Aorta (tissue), 5 donors: ENCODE measurements at regions not wholly inside any gene's neighbourhood (a gene's known extent, or its start where the extent isn't known, plus 50 kb on each side); places are given as distances from the start of the nearest gene placed in this dataset.
A peak's percentile ranks its signal among the peaks of the same experiment; 100 is the strongest.

Experiments used
- ATAC-seq: fragments of 200-7000 bp; cut with Tn5 transposase; one replicate; pipeline ENCODE4 v1.9.1; 2022; ENCODE audit warnings: moderate library complexity; ENCODE audit not compliant: low FRiP score
- DNase-seq, 2 donors: peaks; one replicate each; pipeline ENCODE4 v3.0.0-alpha.2; 2020
- H3K27ac ChIP-seq, 2 donors: one replicate each; pipeline ENCODE4 v1.5.1; 2013; ENCODE audit warnings: low read length in 2 of 2, mild to moderate bottlenecking in 2 of 2, moderate library complexity in 2 of 2, control low read depth in 1 of 2, inconsistent platforms in 1 of 2, low read depth in 1 of 2
- H3K27me3 ChIP-seq, 2 donors: one replicate each; pipeline ENCODE4 v1.6.1; 2013; ENCODE audit warnings: control low read depth in 1 of 2, low read length in 1 of 2, mild to moderate bottlenecking in 1 of 2, moderate library complexity in 1 of 2; ENCODE audit not compliant: insufficient read depth in 2 of 2, control insufficient read depth in 1 of 2
- H3K36me3 ChIP-seq, 2 donors: one replicate each; pipeline ENCODE4 v1.6.1; 2013; ENCODE audit warnings: control low read depth in 1 of 2, low read length in 1 of 2, mild to moderate bottlenecking in 1 of 2; ENCODE audit not compliant: insufficient read depth in 2 of 2, control insufficient read depth in 1 of 2
- H3K4me1 ChIP-seq, 2 donors: one replicate each; pipeline ENCODE4 v1.6.1; 2013; ENCODE audit warnings: low read length in 2 of 2, control low read depth in 1 of 2, mild to moderate bottlenecking in 1 of 2, moderate library complexity in 1 of 2; ENCODE audit not compliant: insufficient read depth in 2 of 2, control insufficient read depth in 1 of 2
- H3K4me3 ChIP-seq, 2 donors: one replicate each; pipeline ENCODE4 v1.5.1; 2013; ENCODE audit warnings: low read length in 2 of 2, control low read depth in 1 of 2, mild to moderate bottlenecking in 1 of 2
- H3K9me3 ChIP-seq: one replicate; pipeline ENCODE4 v1.6.1; 2013; ENCODE audit warnings: mild to moderate bottlenecking, low read length; ENCODE audit not compliant: control insufficient read depth
- WGBS, 2 donors: extraction: QIAGEN DNeasy Blood & Tissue Kit; methylation state at CpG; one replicate each; pipeline ENCODE4 v1.1.7; 2013; 5-methylcytosine and 5-hydroxymethylcytosine counted together
- intact Hi-C, 2 donors: fragments of 100-400 bp; cut with DNase I; formaldehyde crosslinking; loops; one replicate each; pipeline versions ENCODE4 v1.14.2 to v1.15.0; 2022
- donor health status: healthy with polysubstance abuse.
- donor health status: Bipolar disorder and iron deficiency.
- donor health status: DM: no; HTN: no; CAD: no.
- donor health status: DM: no; HTN: no; CAD: no.
- donor health status: DM: yes; HTN: yes; CAD: no.

DNA sequence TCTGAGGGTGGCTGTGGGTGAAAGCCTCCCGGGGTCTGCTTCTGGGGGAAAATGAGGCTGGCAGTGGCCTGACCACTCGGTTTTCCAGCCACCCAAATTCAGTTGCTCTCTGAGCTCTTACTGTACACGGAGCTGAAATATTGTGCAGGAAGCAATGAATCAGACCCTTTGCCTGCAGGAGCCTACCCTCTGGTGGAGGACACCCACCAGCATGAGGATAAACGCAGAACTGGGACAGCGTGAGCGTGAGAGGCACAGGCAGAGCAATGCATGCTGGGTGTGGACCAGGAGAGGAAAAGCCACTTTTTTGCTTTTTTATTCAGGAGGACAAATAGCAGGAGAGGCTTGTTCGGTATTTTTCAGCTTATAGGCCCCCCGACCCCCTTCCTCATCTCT is 298.0 kb downstream of the QKI start:
- Histone ChIP-seq H3K4me1 (no peaks in the 10 kb centered on the region), H3K4me3 (no peak overlapping the region), H3K27ac (no peak overlapping the region), H3K9me3 (no peaks in the 10 kb centered on the region), H3K27me3 (no peaks in the 10 kb centered on the region), H3K36me3 (no peaks in the 10 kb centered on the region)
- 78 to 83% methylated on average over 7 to 8 of the region's 8 CpGs for WGBS, 2 donors
- intact Hi-C loops = no loop called here
- DNase-seq = no peak
- ATAC-seq = peak; percentile 19

DNA sequence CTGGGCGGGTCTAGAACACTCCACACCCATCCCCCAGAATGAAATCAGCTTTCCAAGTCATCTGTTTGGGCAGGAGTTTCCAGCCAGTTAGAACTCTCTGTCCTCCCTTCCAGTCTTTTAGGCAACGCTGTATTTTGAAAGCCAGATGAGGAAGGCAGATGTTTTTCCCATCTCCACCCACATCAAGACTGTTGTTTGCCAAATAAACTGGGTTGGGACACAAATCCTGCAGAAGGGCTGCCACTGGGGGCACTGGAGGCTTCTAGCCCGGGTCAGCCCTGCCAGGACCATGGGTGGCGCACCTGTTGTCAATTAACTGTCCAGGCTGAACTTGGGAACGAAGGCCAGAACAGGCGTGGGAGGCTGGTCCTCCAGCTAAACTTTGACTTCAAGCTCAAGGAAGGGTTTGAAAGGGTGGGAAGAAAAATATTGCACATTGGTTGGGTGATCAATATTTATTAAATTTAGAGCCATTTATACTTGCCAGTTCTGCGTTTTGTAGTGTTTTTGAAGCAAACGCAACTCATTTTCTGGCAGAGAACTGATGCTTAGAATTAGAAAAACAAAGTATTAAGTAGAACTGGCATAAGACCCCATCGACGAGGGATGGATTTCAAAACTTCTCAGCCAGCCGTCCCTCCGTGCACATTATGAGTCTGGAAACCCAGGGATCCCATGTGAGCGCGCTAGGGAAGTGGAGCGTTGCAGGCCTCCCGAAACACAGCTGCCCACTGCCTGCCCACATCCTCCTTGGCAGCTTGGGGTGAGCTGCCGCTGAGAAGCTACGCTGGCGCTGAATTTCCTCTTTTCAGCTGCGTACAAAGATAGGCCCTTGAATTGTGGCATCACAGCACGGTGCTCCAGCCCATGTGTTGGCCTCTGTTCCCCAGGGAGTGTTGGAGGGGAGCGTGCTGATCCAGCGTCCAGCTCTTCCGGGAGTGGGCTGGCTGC is 297.4 kb downstream of the QKI start:
- intact Hi-C loops = no loop called here
- Histone ChIP-seq H3K4me3 (no peak overlapping the region), H3K27me3 (no peaks in the 10 kb centered on the region), H3K9me3 (no peaks in the 10 kb centered on the region), H3K36me3 (no peaks in the 10 kb centered on the region), H3K4me1 (peaks cover 0 to 2% of the 10 kb centered on the region in 2 donors), H3K27ac (no peak overlapping the region)
- 56 to 65% methylated on average over 24 of the region's 24 CpGs for WGBS, 2 donors
- peak; percentile 78 for ATAC-seq
- peak; percentile 83 to 87 for DNase-seq

DNA sequence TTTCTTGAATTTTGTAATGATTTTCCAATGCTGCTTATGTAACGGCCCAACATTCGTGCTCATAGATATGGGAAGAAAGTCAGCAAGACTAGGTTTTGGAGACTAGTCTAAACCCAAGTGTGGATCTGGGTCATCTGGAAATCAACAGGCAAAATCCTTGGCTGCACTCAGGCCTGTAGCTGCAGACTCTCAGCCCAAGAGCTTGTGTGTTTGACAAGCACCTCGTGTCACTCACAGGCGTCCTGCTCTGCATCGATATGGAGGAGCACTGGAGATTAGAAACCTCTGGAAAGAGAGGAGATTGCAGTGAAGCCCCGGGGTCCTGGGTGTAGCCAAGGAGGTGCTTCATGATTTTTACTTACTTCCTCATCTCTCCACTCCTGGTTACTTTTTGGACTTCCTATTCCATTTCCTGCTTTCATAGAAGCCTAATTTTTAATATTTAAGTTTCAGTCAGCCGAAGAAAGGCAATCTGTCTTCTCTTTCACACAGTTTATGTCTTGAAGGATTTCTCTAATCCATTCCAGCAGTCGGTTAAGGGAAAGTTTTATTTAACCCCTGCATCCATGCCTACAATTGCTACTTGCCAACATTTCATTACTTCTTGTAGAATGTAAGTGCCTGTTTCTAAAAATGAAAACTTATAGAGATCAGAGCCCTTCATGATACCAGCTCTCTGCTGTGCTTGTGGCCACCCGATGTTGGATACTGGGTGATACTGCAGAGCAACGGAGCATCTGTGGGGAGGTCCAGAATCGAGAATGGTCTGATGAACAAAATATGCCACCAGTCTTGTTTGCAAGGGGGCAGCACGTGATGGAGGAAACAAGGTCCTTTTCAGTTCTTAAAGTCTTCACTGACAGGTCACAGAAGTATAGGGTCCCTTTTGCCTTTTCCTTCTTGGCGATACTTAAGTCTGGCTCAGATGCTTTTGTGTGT is 296.3 kb downstream of the QKI start:
- Histone ChIP-seq H3K4me3 (no peak overlapping the region), H3K4me1 (peaks cover 0 to 2% of the 10 kb centered on the region in 2 donors), H3K9me3 (no peaks in the 10 kb centered on the region), H3K36me3 (no peaks in the 10 kb centered on the region), H3K27me3 (no peaks in the 10 kb centered on the region), H3K27ac (no peak overlapping the region)
- DNase-seq (no peak), ATAC-seq (peak; percentile 34)
- intact Hi-C loops = no loop called here
- WGBS, 2 donors = 50 to 57% methylated on average over 13 of the region's 13 CpGs

GRCh38 chr6:163709693-163710092 is 295.2 kb downstream of the QKI start:
- DNase-seq = no peak
- H3K27me3 ChIP-seq = no peaks in the 10 kb centered on the region
- H3K9me3 ChIP-seq = no peaks in the 10 kb centered on the region
- H3K4me3 ChIP-seq = no peak overlapping the region
- H3K27ac ChIP-seq = no peak overlapping the region
- no peak for ATAC-seq
- 76 to 88% methylated on average over 3 of the region's 3 CpGs for WGBS, 2 donors
- peaks cover 0 to 2% of the 10 kb centered on the region in 2 donors for H3K4me1 ChIP-seq
- intact Hi-C loops = no loop called here
- no peaks in the 10 kb centered on the region for H3K36me3 ChIP-seq

DNA sequence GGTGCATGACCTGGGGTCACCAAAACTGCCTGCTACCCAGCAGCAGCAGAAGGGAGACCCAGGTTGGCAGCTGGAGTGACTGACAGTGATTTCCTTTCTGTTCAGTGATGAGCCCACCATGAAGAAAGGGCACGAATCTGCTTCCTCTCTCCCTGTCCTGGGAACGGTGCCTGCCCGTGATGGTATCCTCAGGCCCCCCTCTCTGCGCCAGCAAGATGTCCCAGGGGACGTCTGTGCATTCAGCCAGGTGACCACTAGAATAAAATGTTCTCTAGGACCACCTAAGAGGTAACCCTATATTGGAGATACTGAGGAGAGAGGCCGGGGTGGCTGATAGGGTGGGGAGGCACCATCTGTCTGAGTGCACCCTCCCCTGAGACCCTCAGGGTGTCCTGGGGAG is 294.7 kb downstream of the QKI start:
- Histone ChIP-seq H3K27me3 (no peaks in the 10 kb centered on the region), H3K9me3 (no peaks in the 10 kb centered on the region), H3K27ac (no peak overlapping the region), H3K4me3 (no peak overlapping the region), H3K36me3 (no peaks in the 10 kb centered on the region), H3K4me1 (peaks cover 0 to 2% of the 10 kb centered on the region in 2 donors)
- DNase-seq = no peak
- intact Hi-C loops = no loop called here
- 91 to 93% methylated on average over 6 of the region's 6 CpGs for WGBS, 2 donors
- no peak for ATAC-seq

GRCh38 chr6:163708466-163708865 is 293.9 kb downstream of the QKI start:
- peaks cover 0 to 2% of the 10 kb centered on the region in 2 donors for H3K4me1 ChIP-seq
- H3K4me3 ChIP-seq = no peak overlapping the region
- no peak for DNase-seq
- intact Hi-C loops = no loop called here
- no peaks in the 10 kb centered on the region for H3K9me3 ChIP-seq
- no peak for ATAC-seq
- H3K27ac ChIP-seq = no peak overlapping the region
- H3K27me3 ChIP-seq = no peaks in the 10 kb centered on the region
- WGBS, 2 donors = 94 to 95% methylated on average over 7 of the region's 7 CpGs
- H3K36me3 ChIP-seq = no peaks in the 10 kb centered on the region

GRCh38 chr6:163707387-163708355 is 293.2 kb downstream of the QKI start:
- H3K4me1 ChIP-seq = peaks cover 0 to 2% of the 10 kb centered on the region in 2 donors
- H3K9me3 ChIP-seq = no peaks in the 10 kb centered on the region
- H3K36me3 ChIP-seq = no peaks in the 10 kb centered on the region
- H3K27me3 ChIP-seq = no peaks in the 10 kb centered on the region
- ATAC-seq = no peak
- intact Hi-C loops = no loop called here
- no peak overlapping the region for H3K27ac ChIP-seq
- WGBS, 2 donors = 37 to 39% methylated on average over 18 of the region's 18 CpGs
- DNase-seq = no peak
- H3K4me3 ChIP-seq = no peak overlapping the region

DNA sequence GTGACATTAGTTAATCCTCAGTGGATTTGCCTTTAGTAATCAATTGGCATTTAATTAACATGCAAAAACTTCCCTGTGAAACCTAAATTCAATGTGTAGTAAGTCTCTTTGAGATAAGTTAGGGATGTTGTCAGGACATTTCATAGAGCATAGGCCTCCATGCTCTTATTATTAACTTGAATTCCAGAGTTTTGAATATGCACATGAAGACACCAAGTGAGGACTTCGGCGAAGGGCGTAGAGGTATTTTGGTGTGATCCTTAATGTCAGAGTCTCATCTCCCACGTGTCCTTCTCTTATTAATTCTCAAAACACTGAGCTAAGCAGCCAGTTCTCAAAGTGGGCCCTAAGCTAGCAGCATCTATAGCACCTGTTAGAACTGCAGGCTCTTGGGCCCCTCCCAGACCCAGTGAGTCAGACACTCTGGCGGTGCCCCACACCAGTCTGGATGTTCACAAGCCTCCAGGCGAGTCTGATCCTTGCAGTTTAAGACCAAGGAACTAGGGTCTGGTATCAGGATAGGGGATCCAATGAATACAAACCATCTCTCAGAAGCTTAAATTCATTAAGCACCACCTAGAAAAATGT is 292.1 kb downstream of the QKI start:
- no peak overlapping the region for H3K27ac ChIP-seq
- no peaks in the 10 kb centered on the region for H3K27me3 ChIP-seq
- 87 to 89% methylated on average over 6 of the region's 6 CpGs for WGBS, 2 donors
- ATAC-seq (no peak), DNase-seq (no peak)
- intact Hi-C loops = no loop called here
- H3K36me3 ChIP-seq = no peaks in the 10 kb centered on the region
- no peaks in the 10 kb centered on the region for H3K9me3 ChIP-seq
- H3K4me1 ChIP-seq = peaks cover 0 to 2% of the 10 kb centered on the region in 2 donors
- no peak overlapping the region for H3K4me3 ChIP-seq
